SKM-1 (cell line): ENCODE measurements at regions not wholly inside any gene's neighbourhood (a gene's known extent, or its start where the extent isn't known, plus 50 kb on each side); places are given as distances from the start of the nearest gene placed in this dataset.

Source experiments
- DNase-seq: peaks from one replicate; lab custom pipeline; 2025; ENCODE audit not compliant: unreplicated experiment; lab: John Stamatoyannopoulos, UW

- no peak for DNase-seq
These were observed 50.3 kb upstream of the EPB41L1 start for GRCh38 chr20:36104244-36104643.
